ENCODE measurements at regions not wholly inside any gene's neighbourhood (a gene's known extent, or its start where the extent isn't known, plus 50 kb on each side); places are given as distances from the start of the nearest gene placed in this dataset.

DNA sequence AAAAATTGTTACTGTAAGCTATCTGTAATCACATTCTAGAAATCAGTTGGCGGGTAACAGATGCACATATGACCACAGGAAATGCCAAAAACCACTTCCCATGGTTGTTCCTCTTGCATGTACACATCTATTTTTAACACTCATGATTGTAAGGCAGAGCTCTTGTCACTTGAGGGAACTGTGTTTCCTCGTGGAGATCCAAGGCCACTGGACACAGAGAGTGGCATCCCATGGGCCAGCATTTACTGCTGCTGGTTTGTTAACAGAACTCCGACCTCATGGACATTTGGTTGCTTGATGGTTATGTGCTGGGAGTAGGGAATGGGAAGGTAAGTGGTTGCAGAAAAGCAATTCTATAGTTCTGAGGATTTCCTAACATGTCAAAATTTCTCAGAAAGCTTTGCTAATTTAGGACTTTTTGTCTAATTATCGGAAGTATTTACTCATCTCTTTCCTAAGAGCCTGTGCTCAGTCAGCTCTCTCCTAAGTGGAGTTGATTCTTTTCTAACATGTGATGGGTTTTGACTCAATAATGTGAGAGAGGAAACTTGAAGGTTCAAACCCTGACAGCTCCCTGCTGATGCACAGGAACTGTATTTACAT lies 202.0 kb upstream of the NR3C1 start:
- Histone ChIP-seq H3K9me3 (ENCODE audit: control insufficient read depth, low read depth, low read length) (no peaks in the 10 kb centered on the region), H3K27me3 (ENCODE audit: control insufficient read depth, extremely low read depth, insufficient read depth, low read length) (no peaks in the 10 kb centered on the region), H2AFZ (ENCODE audit: control insufficient read depth, low read length) (no peak overlapping the region), H3K9ac (ENCODE audit: control insufficient read depth, extremely low read depth, insufficient read depth, low read length) (no peak overlapping the region), H3K4me3 (ENCODE audit: control insufficient read depth in 2 of 3, extremely low read depth in 1 of 3, insufficient read depth in 2 of 3, low read depth in 1 of 3, low read length in 3 of 3) (no peak overlapping the region), H3K4me1 (ENCODE audit: control insufficient read depth, extremely low read depth, insufficient read depth, low read length) (no peaks in the 10 kb centered on the region), H3K36me3 (ENCODE audit: control insufficient read depth in 2 of 2, extremely low read depth in 1 of 2, insufficient read depth in 2 of 2, low read length in 2 of 2) (no peaks in the 10 kb centered on the region), H3K79me2 (ENCODE audit: control insufficient read depth, insufficient read depth, low read length) (no peaks in the 10 kb centered on the region), H3K9me1 (ENCODE audit: control insufficient read depth, extremely low read depth, insufficient read depth, low read length) (no peaks in the 10 kb centered on the region), H3K4me2 (ENCODE audit: control insufficient read depth, extremely low read depth, insufficient read depth, low read depth, low read length) (no peak overlapping the region), H3K27ac (ENCODE audit: control insufficient read depth, insufficient read depth, low read length) (no peak overlapping the region), H4K20me1 (ENCODE audit: control insufficient read depth, extremely low read depth, insufficient read depth, low read length) (no peaks in the 10 kb centered on the region)
- DNase-seq (ENCODE audit: low read depth, low spot score) (no peak), FAIRE-seq (no peak)
- TF ChIP-seq EZH2 (IDR thresholded peaks at IDR 0.05; ENCODE audit: low read length) (no peak), CTCF (optimal IDR thresholded peaks at IDR 0.05 in 1 of 3, IDR thresholded peaks at IDR 0.05 in 1 of 3, conservative IDR thresholded peaks at IDR 0.05 in 1 of 3; ENCODE audit: extremely low read depth in 1 of 3, insufficient read depth in 2 of 3, low read length in 3 of 3) (no peak)
- dilution Hi-C loops (cut with MboI; ENCODE audit: extremely low pct_ligation_motif_present, low sequenced_read_pairs) = no loop called here

DNA sequence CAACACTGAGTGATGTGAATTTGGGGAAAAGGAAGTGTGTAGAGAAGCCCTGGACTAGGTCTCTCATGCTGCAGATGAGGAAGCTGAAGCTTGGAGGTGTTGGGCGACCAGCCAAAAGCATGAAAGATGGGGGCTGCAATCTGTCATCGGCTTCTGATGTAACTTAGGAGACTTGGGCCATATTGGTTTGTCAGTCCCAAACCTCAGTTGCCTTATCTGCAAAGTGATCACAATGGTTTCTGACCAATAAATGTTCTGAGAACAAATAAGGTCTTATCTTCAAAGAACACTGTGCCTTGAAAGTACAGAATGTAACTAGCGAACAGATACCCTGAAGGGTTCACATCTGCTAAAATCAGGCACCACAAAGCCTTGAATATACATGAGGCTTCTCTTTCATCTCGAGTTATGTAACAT lies 198.4 kb upstream of the NR3C1 start:
- Histone ChIP-seq H3K79me2 (ENCODE audit: control insufficient read depth, insufficient read depth, low read length) (no peaks in the 10 kb centered on the region), H3K27ac (ENCODE audit: control insufficient read depth, insufficient read depth, low read length) (no peak overlapping the region)
- TF ChIP-seq EZH2 (IDR thresholded peaks at IDR 0.05; ENCODE audit: low read length) (no peak), CTCF (optimal IDR thresholded peaks at IDR 0.05 in 1 of 3, IDR thresholded peaks at IDR 0.05 in 1 of 3, conservative IDR thresholded peaks at IDR 0.05 in 1 of 3; ENCODE audit: extremely low read depth in 1 of 3, insufficient read depth in 2 of 3, low read length in 3 of 3) (no peak)

More for the DNA sequence above, 198.4 kb upstream of the NR3C1 start:
- Histone ChIP-seq H4K20me1 (ENCODE audit: control insufficient read depth, extremely low read depth, insufficient read depth, low read length) (no peaks in the 10 kb centered on the region), H3K27me3 (ENCODE audit: control insufficient read depth, extremely low read depth, insufficient read depth, low read length) (no peaks in the 10 kb centered on the region), H3K4me3 (ENCODE audit: control insufficient read depth in 2 of 3, extremely low read depth in 1 of 3, insufficient read depth in 2 of 3, low read depth in 1 of 3, low read length in 3 of 3) (no peak overlapping the region), H3K4me2 (ENCODE audit: control insufficient read depth, extremely low read depth, insufficient read depth, low read depth, low read length) (no peak overlapping the region), H3K9ac (ENCODE audit: control insufficient read depth, extremely low read depth, insufficient read depth, low read length) (no peak overlapping the region), H3K36me3 (ENCODE audit: control insufficient read depth in 2 of 2, extremely low read depth in 1 of 2, insufficient read depth in 2 of 2, low read length in 2 of 2) (no peaks in the 10 kb centered on the region), H3K9me1 (ENCODE audit: control insufficient read depth, extremely low read depth, insufficient read depth, low read length) (no peaks in the 10 kb centered on the region), H3K4me1 (ENCODE audit: control insufficient read depth, extremely low read depth, insufficient read depth, low read length) (peaks cover under 1% of the 10 kb centered on the region), H2AFZ (ENCODE audit: control insufficient read depth, low read length) (no peak overlapping the region), H3K9me3 (ENCODE audit: control insufficient read depth, low read depth, low read length) (no peaks in the 10 kb centered on the region)
- dilution Hi-C loops (cut with MboI; ENCODE audit: extremely low pct_ligation_motif_present, low sequenced_read_pairs) = no loop called here
- FAIRE-seq (no peak), DNase-seq (ENCODE audit: low read depth, low spot score) (no peak)
